NAMALWA (cell line): ENCODE measurements at regions not wholly inside any gene's neighbourhood (a gene's known extent, or its start where the extent isn't known, plus 50 kb on each side); places are given as distances from the start of the nearest gene placed in this dataset.

Experiments used
- DNase-seq: peaks from one replicate; pipeline ENCODE4 v3.0.0-alpha.2; 2015; ENCODE audit warnings: low spot score

DNA sequence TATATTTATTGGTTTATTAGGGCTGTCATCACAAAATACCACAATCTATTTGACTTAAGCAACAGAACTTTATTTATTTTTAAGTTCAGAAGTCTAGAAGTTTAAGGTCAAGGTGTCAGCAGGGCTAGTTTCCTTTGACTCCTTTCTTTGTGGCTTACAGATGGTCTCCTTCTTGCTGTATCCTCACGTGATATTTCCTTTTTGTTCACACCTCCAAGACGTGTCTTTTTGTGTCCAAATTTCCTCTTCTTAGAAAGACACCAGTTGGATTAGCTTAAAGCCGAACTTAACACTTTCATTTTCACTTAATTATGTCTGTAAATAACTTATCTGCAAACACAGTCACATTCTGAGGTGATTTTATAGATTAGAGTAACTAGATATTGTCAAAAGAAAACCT is 631.4 kb upstream of the POT1 start:
- no peak for DNase-seq

DNA sequence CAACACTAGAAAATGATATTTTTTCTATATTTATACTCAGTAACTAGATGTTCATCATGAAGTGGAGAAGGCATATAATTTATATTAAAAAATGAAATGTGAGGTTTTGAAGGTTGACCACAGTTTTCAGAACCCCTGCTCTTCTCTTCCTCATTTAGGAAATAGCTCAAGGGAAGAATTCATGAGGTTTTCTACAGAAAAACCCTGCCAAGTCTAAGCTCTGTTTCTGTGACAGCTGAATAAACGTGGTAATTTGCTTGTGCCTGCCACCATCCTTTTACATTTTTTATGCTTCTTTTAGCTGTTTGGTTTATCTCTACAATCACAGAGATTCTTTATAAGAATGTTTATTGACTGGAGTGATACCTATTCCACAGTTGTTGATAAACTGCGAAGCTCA is 630.3 kb upstream of the POT1 start:
- DNase-seq = no peak

DNA sequence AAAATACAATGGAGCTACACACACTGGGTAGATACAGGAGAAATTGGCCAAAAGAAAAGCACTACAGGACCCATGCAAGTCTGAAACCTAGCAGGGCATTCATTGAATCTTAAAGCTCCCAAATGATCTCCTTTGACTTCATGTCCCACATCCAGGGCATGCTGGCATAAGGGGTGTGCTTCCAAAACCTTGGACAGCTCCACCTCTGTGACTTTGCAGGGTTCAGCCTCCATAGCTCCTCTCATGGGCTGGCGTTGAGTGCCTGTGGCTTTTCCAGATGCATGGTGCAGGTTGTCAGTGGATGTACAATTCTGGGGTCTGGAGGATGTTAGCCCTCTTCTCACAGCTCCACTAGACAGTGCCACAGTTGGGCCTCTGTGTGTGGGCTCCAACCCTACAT is 626.3 kb upstream of the POT1 start:
- no peak for DNase-seq

DNA sequence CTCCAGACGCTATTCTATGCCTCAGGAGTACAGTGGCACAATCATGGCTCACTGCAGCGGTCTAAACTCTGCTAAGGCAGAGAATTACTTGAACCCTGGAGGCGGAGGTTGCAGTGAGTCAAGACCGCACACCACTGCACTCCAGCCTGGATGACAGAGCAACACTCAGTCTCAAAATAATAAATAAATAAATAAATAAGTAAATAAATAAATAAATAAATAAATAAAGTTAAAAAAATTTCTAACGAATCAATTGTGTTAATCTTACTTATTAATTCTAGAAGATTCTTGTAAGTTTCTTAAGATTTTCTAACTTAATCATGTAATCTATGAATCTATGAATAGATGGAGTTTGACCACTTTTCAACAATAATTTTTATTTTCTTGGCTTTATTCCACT is 621.4 kb upstream of the POT1 start:
- DNase-seq = no peak

GRCh38 chr7:125547505-125547904 is 617.9 kb upstream of the POT1 start:
- DNase-seq = no peak

- DNase-seq = no peak
Observed at GRCh38 chr7:125530553-125530952, 600.9 kb upstream of the POT1 start.

GRCh38 chr7:125529249-125529648 is 599.6 kb upstream of the POT1 start:
- DNase-seq = no peak

DNA sequence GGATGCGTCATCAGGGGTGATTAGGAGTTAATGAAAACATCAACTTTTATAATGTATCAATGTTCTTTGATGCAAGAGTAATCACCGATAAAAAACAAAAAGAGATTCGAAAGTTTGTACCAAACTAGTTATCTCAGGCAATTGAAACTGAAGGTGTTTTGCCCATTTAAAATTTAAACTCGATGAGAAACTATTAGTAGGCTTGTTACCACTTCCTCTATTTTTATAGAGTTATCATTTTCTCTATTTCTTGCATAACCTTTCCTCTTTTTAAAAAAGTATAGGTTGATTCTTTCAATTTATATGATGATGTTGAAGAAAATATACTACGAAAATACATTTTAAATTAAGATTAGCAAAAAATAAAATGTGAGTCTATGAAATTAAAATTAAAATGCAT is 597.3 kb upstream of the POT1 start:
- no peak for DNase-seq

DNA sequence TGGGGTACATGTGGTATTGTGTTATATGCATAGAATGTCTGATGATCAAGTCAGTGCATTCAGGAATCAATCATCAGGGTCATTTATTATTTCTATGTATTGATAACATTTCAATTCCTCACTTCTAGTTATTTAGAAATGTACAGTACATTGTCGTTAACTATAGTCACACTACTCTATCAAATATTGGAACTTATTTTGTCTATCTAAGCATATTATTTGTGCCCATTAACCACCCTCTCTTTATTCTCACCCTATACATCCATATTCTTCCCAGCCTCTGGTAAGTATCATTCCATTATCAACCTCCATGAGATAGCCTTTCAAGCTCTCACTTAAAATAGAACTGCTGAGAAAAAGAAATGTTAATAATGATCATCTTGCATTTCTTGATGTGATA is 596.5 kb upstream of the POT1 start:
- DNase-seq = no peak

DNA sequence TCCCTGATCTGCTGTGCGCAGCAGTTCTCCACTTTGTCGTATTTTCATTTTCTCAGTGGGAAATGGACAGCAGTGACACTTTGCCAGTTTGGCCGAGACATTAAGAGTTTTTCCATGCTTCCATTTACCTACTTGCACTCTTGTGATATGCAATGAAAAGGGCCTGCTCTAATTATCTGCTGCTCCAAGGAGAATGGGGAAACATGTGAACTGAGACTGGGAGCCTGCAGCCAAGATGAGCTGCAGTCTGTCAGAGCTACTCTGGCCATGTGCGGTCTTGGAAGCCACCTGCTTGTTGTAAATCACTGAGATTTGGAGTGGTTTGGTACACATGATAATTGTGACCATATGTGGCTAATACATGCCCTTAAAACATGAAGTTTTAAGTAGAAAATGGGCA is 586.6 kb upstream of the POT1 start:
- no peak for DNase-seq

GRCh38 chr7:125512373-125512772 is 582.7 kb upstream of the POT1 start:
- no peak for DNase-seq

GRCh38 chr7:125511310-125511709 is 581.7 kb upstream of the POT1 start:
- no peak for DNase-seq

DNA sequence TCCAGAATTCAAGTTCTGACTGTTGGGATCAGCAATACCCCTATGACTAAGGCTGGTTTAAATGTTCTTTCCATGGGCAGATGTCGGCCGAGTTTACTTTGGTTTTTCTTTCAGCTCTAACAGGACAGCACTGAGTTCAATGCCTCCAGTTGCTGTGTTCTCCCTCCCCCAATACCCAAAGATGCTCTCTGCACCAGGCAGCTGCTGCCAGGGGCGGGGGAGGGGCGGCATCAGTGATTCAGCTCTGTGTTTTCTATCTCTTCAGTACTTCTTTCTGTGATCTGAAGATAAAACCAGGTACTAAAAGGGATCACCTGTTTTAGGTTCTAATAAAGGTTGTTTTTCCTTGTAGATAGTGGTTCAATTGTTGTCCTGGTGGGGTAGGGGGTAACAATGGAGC is 576.7 kb upstream of the POT1 start:
- no peak for DNase-seq

- DNase-seq = no peak
Observed at GRCh38 chr7:125504848-125505247, 575.2 kb upstream of the POT1 start.

DNA sequence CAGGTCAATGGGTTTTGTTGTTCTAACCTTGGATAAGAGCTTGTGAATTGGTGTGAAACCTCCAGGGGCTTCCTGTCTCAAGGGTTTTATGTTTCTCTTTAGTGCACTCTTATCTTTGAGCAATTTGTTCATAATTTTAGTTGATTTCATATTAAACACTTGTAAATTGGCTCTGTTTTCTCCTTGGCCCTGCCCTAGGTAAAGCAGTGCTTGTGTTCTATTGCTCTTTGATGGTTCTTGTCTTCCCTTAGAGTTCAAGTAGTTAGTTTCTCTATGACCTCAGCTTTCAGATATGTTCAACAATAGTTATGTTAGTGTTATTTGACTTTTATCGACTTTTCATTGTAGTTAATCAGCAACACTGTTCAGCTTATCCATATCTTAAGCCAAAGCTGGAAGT is 566.4 kb upstream of the POT1 start:
- DNase-seq = no peak

DNA sequence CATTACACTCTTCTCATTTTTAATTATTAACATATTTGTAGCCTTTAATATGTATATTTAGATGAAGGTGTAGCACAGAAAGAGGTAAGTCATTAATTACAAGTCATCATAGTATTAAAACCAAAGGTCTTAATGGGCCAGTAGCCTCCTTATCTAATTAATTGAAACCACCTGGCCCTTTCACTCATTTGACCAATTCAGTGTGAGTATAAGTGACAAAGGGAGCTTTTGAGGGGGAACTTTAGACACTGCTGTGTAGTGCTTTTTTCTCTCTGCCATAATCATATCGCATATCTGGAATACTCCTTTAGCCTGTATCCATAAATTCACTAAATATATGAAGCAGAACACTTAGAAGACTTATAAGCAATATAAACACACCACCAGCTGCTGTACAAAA is 562.9 kb upstream of the POT1 start:
- no peak for DNase-seq

GRCh38 chr7:125491137-125491536 is 561.5 kb upstream of the POT1 start:
- DNase-seq = no peak

GRCh38 chr7:125490167-125490566 is 560.5 kb upstream of the POT1 start:
- DNase-seq = no peak

- no peak for DNase-seq
Observed at GRCh38 chr7:125485223-125485622, 555.6 kb upstream of the POT1 start.

DNA sequence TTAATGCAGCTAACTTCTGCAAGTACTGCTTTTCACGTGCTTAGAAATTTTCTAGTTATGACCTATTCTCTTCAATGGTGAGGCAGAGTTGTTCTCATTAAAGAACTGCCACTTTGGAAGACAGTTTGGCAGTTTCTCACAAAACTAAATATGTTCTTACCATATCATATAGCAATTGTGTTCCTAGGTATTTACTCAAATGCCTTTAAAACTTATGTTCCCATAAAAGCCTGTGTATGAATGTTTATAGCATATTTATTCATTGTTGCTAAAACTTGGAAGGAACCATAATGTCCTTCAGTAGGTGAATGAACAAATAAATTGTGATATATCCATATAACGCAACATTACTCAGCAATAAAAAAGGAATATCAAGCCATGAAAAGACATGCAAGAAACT is 555.1 kb upstream of the POT1 start:
- no peak for DNase-seq

GRCh38 chr7:125481323-125481722 is 551.7 kb upstream of the POT1 start:
- no peak for DNase-seq

DNA sequence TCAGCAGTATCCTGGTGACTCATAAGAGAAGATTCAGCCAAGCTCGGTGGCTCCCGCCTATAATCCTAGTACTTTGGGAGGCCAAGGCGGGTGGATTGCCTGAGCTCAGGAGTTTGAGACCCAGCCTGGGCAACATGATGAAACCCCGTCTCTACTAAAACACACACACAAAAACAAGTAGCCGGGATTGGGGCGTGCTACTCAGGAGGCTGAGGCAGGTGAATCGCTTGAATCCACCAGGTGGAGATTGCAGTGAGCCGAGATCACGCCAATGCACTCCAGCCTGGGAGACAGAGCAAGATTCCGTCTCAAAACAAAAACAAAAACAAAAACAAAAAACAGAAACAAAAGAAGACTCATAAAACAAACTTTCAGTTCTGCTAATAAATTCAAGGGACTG is 551.1 kb upstream of the POT1 start:
- DNase-seq = no peak

GRCh38 chr7:125468855-125469174 is 539.2 kb upstream of the POT1 start:
- DNase-seq = no peak

DNA sequence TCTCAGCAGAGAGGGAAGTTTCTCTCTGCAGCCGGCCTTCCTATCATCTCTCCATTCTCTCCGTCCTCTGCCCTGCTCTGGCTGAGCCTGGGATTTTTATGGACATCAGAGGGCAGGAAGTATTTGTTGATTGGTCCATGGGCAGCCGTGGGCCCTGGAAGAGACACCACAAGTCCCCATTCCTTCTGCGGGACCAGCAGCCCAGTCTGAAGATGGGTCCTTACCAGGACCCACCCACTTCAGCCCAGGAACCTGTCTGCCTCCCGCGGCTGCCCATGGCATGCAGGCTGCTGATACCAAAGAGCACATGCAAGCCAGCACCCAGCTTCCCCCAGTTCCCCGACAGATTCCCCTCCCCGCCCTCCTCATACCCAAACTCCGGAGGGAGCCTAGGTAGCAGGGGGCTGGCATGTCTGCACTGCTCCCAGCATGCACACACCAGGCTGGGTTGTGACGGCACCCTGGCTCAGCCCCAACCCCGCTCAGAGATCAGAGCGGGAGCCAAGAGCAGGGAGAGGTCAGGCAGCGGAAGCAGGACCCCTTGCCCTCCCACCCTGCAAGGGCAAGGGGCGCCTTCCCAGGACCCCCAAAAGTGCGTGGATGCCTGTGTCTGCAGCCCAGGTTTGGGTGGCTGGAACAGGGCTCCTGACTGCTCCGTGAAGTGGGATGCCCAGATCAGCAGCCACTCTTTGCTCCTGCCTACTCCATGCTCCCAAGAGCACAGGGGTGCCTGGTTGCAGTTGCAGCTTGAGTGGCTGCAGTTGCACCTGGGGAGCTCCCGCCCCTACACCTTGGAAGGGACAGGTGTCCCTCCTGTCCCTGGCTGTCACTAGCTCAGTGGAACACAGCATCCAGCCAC is 538.6 kb upstream of the POT1 start:
- no peak for DNase-seq

GRCh38 chr7:125465527-125465926 is 535.9 kb upstream of the POT1 start:
- DNase-seq = peak; percentile 20
